Activated naive CD8-positive, alpha-beta T cell treated with anti-CD3 and anti-CD28 coated beads for 36 hours (primary cell): ENCODE measurements at regions not wholly inside any gene's neighbourhood (a gene's known extent, or its start where the extent isn't known, plus 50 kb on each side); places are given as distances from the start of the nearest gene placed in this dataset.

Source experiments
- DNase-seq: peaks from one replicate; pipeline ENCODE4 v3.0.0; 2021
- H3K27ac Mint-ChIP-seq: one replicate; pipeline ENCODE4 v1.8.0; 2022; ENCODE audit warnings: mild to moderate bottlenecking, moderate library complexity, mixed read lengths
- H3K27me3 Mint-ChIP-seq: one replicate; pipeline ENCODE4 v1.8.0; 2022; ENCODE audit warnings: mild to moderate bottlenecking, mixed read lengths
- H3K36me3 Mint-ChIP-seq: one replicate; pipeline ENCODE4 v1.8.0; 2021; ENCODE audit warnings: mild to moderate bottlenecking, mixed read lengths
- H3K4me1 Mint-ChIP-seq: one replicate; pipeline ENCODE4 v1.8.0; 2021; ENCODE audit warnings: mixed read lengths
- H3K4me3 Mint-ChIP-seq: one replicate; pipeline ENCODE4 v1.8.0; 2022; ENCODE audit warnings: mild to moderate bottlenecking, moderate library complexity, mixed read lengths
- H3K9me3 Mint-ChIP-seq: one replicate; pipeline ENCODE4 v1.8.0; 2022; ENCODE audit warnings: mixed read lengths

DNA sequence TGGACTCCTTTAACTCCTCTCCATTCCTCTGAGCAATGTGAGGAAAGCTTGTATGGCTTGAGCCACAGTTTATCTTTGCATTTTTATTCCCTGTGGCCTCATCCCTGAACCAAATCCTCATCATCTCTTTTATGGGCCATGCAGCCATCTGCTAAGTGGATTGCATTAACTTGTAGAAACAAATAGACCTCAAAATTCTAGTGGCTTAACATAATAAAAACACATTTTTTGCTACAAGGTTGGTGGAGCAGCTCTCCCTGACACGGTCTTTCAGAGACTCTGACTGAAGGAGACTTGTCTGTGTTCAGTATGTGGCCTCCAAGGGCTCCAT, 135.3 kb downstream of the RPL22L1 start:
- H3K9me3 Mint-ChIP-seq, result no peaks in the 10 kb centered on the region
- H3K27ac Mint-ChIP-seq, result no peak overlapping the region
- peaks cover 35% of the 10 kb centered on the region for H3K27me3 Mint-ChIP-seq
- no peak overlapping the region for H3K4me3 Mint-ChIP-seq
- no peaks in the 10 kb centered on the region for H3K4me1 Mint-ChIP-seq
- no peak for DNase-seq
- H3K36me3 Mint-ChIP-seq, result no peaks in the 10 kb centered on the region

DNA sequence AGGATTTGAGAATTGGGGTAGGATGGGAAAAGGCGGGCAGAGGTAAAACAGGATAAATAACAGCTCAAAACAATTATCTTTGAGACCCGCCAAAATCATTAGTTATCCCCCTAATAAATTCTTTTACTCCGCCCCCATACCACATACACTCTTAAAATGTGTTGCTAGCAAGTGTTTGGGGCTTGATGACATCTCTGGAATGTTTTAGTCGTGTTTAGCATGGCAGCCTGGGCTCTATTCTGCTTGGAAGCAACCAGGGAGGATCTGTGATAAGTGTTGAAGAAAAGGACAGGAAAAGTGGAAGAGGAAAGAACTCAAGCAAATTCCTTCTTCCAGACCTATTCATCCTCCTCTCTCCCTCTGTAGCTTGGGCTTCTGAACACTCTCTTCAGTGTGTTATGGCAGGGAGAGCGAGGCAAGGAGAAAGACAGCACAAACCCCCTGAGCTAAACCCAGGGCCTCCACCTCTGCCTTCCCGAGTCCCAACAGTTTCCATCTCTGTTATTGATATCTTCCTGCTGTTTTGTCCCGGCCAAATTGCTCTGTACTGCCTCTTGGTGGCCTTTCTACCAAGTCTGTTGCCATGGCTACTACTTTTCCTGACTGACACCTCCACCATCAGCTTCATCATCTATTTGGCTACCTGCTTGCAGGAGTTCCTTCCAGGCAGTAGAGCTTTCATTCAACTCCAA, 135.8 kb downstream of the RPL22L1 start:
- Mint-ChIP-seq H3K4me3 (no peak overlapping the region), H3K4me1 (no peaks in the 10 kb centered on the region), H3K9me3 (no peaks in the 10 kb centered on the region), H3K36me3 (no peaks in the 10 kb centered on the region), H3K27me3 (peaks cover 36% of the 10 kb centered on the region), H3K27ac (no peak overlapping the region)
- DNase-seq, result no peak

DNA sequence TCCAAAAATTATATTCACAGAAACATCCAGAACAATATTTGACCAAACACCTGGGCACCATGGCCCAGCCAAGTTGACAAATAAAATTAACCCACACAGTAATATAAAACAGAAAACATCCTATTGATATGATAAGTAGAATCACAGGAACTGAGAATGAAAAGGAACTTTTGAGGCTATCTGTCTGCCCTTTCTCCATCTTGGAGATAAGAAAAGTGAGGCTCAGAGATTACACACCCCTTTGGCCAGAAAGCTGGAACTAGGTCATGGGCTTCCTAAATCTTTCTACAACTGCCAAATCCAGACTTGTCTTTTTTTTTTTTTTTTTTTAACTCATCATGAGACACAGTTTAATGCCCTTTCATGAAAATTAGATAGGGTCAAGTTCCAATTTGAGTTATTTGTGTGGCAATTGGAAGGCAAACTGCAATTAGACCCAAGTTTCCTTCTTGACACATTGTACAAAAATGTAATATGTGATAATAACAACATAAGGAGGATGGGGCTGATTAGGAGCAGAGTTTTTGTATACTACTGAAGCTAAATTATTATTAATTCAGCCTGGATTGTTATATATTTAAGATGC, 137.2 kb downstream of the RPL22L1 start:
- peaks cover 39% of the 10 kb centered on the region for H3K27me3 Mint-ChIP-seq
- no peak overlapping the region for H3K4me3 Mint-ChIP-seq
- H3K9me3 Mint-ChIP-seq, result no peaks in the 10 kb centered on the region
- H3K27ac Mint-ChIP-seq, result no peak overlapping the region
- H3K4me1 Mint-ChIP-seq, result no peaks in the 10 kb centered on the region
- no peak for DNase-seq
- no peaks in the 10 kb centered on the region for H3K36me3 Mint-ChIP-seq

DNA sequence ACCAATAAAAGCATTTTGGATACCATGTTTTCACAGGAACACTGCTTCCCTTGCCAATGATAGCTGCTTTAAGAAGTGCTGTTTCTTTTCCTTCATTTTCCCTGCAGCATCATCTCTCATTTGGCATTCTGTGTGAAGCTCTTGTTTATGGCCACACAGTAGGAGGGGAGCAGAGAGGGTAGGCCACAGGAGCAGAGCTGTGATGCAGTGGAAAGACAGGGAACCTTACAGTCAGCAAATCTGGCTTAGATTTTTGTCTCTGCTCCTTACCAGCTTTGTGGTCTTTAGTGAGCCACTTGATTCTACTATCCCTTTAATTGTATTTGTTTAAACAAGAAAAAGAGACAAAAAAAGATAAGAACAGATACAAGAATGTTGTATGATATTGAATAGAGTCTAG, 138.7 kb downstream of the RPL22L1 start:
- H3K4me3 Mint-ChIP-seq, result no peak overlapping the region

DNA sequence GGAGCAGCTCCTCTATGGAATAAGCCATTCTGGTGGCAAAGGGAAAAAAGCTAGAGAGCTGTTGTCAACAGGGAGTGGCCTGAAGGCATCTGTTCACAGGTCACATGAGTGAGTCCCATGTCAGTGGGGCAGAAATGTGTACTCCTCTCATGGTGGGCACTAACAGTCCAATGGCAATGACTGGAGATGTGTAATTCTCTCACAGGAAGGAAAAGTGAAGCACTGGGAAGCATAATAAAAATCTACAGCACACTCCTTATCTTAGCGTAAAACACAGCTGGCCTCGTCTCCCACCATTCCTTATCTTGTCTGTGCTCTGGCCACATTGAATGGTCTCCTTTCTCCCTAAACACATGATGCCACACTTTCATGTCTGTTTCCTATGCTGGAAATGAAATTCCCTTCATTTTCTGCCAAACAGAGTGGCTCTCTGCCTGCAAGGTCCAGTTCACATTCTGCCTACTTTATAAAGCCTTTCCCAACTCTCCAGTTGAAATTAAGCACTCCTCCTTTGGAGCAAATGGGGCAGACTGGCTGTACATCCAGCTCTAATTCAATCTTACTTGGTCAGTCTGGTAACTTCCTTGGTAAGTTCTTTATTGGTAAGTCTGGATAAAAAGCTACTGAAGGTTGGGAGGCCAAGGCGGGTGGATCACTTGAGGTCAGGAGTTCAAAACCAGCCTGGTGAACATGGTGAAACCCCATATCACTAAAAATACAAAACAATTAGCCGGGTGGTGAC, 139.8 kb downstream of the RPL22L1 start:
- Mint-ChIP-seq H3K4me1 (no peaks in the 10 kb centered on the region), H3K27ac (no peak overlapping the region), H3K9me3 (no peaks in the 10 kb centered on the region), H3K4me3 (no peak overlapping the region), H3K36me3 (no peaks in the 10 kb centered on the region), H3K27me3 (peaks cover 30% of the 10 kb centered on the region)
- DNase-seq, result no peak

More for the DNA sequence above, 138.7 kb downstream of the RPL22L1 start:
- no peaks in the 10 kb centered on the region for H3K36me3 Mint-ChIP-seq
- H3K27ac Mint-ChIP-seq, result no peak overlapping the region
- H3K27me3 Mint-ChIP-seq, result peaks cover 38% of the 10 kb centered on the region
- H3K4me1 Mint-ChIP-seq, result no peaks in the 10 kb centered on the region
- no peak for DNase-seq
- H3K9me3 Mint-ChIP-seq, result no peaks in the 10 kb centered on the region

DNA sequence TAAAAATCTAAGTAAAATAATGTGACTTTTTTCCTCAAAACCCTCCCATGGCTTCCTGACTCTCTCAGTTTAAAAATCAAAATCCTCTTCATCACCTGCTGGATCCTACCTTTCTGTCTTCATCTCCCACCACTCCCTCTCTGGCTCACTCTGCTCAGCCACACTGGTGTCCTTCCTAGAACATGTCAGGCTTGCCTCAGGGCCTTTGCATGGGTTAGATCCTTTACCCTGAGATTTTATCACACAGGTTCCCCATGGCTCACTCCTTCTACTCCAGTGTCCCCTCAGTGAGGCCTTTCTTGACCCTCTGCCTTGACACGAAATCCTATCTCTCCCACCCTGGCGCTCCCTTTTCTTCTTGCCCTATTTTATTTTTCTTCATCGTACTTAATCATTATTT, 141.8 kb downstream of the RPL22L1 start:
- Mint-ChIP-seq H3K36me3 (no peaks in the 10 kb centered on the region), H3K9me3 (no peaks in the 10 kb centered on the region), H3K27me3 (peaks cover 17% of the 10 kb centered on the region), H3K27ac (no peak overlapping the region), H3K4me1 (no peaks in the 10 kb centered on the region), H3K4me3 (no peak overlapping the region)
- no peak for DNase-seq

DNA sequence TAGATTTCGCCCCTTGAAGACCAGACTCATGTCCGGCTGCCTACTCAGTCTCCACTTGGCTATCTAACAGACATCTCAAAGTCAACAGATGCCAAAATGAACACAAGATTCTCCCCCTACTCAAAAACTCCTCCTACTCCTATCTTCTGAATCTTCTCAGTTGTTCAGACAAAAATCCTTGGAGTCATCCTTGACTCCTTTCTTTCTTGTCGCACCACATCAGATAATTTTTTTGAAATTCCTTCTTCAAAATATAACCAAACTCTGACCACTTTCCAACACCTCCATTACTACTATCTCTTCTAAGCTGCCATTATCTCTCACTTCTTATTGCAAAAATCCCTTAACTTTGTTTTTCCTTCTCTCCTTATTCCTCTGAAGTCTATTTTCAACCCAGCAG, 141.9 kb upstream of the SLC7A14 start:
- no peaks in the 10 kb centered on the region for H3K4me1 Mint-ChIP-seq
- H3K27ac Mint-ChIP-seq, result no peak overlapping the region
- H3K4me3 Mint-ChIP-seq, result no peak overlapping the region
- H3K9me3 Mint-ChIP-seq, result no peaks in the 10 kb centered on the region
- peaks cover 17% of the 10 kb centered on the region for H3K27me3 Mint-ChIP-seq
- no peaks in the 10 kb centered on the region for H3K36me3 Mint-ChIP-seq
- no peak for DNase-seq

DNA sequence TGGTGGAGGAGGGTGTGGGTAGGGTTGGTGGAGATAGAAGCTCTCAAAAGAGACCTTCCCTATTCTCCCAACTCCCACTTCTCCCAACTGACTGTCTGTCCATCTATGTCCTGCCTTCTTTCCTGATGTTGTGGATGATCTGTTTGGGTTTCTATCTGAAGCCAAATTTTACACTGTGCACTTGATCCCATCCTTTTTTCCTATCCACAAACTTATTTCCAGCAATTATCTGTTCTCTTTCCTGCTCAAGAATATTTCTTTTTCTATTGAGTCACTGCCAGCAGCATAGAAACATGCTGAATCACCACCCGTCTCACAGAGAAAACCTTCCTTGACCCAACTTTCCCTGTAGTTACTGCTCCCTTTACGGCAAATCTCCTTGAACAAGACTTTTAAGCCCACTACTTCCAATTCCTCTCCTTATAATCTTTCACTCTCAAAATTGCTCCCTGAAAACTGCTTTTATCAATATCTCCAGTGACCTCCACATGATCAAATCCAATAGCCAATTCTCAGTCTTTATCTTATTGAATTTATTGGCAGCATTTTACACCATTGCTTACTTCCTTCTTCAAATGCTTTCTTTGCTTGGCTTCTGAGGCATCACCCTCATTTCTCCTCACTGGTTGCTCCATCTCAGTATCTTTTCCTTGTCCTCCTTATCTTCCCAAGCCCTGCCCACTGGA, 141.2 kb upstream of the SLC7A14 start:
- Mint-ChIP-seq H3K9me3 (no peaks in the 10 kb centered on the region), H3K4me1 (no peaks in the 10 kb centered on the region), H3K4me3 (no peak overlapping the region), H3K36me3 (no peaks in the 10 kb centered on the region), H3K27ac (no peak overlapping the region), H3K27me3 (peaks cover 14% of the 10 kb centered on the region)
- no peak for DNase-seq

DNA sequence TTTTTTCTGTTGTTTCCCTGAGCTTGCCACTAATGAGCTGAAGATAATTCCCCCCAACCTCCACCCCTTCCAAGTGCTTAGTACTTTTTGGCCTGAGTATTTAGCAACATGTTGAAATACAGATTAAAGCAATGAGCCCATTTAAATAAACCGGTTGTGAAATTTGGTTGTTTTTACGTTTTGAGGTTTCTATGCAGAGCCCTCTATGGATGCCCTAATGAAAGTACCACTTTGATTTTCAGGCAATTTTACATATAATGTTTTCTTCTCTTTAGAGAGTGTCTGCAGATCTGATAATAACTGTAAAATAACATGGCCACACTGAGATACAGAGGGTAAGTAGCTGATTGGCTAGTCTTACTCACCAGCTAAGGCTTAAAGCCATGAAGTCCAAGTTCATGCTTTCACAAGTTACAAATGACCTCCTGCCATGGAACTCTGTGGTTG, 139.4 kb upstream of the SLC7A14 start:
- H3K27me3 Mint-ChIP-seq, result peaks cover 10% of the 10 kb centered on the region
- no peaks in the 10 kb centered on the region for H3K36me3 Mint-ChIP-seq
- no peaks in the 10 kb centered on the region for H3K9me3 Mint-ChIP-seq
- no peaks in the 10 kb centered on the region for H3K4me1 Mint-ChIP-seq
- no peak overlapping the region for H3K27ac Mint-ChIP-seq
- DNase-seq, result no peak
- H3K4me3 Mint-ChIP-seq, result no peak overlapping the region

DNA sequence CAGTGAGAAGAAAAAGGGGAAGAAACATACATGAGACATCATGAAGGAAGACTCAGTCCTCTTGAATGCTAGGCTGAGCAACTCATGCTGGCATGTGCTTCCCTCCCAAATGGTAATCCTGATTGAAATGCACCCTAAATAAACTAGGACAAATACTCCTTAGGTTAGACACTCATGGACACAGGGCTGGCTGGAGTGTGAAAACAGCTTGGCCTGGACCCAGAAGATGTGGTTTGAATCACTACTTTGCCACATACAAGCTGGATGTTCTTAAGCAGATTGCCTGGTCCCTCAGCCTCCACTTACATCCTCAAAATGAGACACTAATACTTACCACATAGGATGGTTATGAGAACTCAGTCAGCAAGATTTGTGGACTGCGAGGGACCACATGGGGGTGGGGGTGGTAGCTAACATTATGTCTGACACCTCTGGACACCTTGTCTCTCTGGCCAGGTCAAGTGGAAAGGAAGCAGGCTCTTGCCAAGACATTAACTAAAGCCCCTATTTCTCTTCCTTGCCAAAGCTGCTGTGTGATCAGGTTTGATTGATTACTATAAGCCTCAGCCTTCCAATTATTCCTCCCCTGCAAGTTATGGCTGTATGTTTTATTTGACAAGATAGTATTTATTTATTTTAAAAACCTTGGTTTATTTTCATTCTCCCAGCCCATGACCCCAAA, 138.9 kb upstream of the SLC7A14 start:
- H3K36me3 Mint-ChIP-seq, result no peaks in the 10 kb centered on the region
- no peaks in the 10 kb centered on the region for H3K9me3 Mint-ChIP-seq
- no peak overlapping the region for H3K4me3 Mint-ChIP-seq
- no peak for DNase-seq
- no peaks in the 10 kb centered on the region for H3K4me1 Mint-ChIP-seq
- H3K27ac Mint-ChIP-seq, result no peak overlapping the region
- peaks cover 12% of the 10 kb centered on the region for H3K27me3 Mint-ChIP-seq

DNA sequence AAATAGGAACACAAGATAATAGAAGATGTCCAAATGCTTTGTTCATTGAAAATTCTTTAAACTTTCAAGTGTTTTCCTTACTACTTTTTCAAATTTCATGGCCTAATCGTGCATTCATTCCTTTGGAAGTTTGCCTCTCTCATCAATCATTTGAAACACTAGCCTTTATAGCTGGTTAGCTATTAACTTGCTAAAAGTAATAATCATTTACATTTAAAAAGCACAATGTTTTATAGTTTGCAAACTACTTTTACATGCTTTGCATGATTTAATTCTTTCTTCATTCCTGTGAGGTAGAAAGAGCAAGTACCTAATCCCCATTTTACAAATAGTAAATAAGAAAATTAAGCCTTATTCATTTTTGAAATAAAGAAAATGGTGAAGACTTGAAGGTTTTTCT, 137.4 kb upstream of the SLC7A14 start:
- Mint-ChIP-seq H3K27me3 (peaks cover 13% of the 10 kb centered on the region), H3K4me3 (no peak overlapping the region), H3K4me1 (no peaks in the 10 kb centered on the region), H3K36me3 (no peaks in the 10 kb centered on the region), H3K27ac (no peak overlapping the region), H3K9me3 (peaks cover 5% of the 10 kb centered on the region)
- no peak for DNase-seq

DNA sequence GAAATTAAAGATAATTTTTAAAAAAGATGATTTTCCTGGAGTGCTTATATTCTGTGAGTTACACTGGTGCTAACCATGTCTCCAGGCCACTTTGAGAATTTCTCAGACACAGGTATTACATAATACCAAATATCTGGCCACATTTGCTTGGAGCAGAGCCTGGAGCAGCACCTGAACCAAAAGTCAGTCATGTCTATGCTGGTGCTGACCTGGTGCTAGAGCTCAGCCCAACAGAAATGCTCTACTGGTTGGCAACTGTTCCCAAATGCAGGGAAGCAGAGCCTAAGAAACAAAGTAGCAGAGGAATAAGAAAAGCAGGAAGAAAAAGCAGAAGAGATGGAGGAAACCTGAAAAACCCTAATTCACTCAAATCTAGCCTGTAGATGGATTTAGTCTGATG, 135.7 kb upstream of the SLC7A14 start:
- no peak for DNase-seq
- H3K27me3 Mint-ChIP-seq, result peaks cover 22% of the 10 kb centered on the region
- H3K4me1 Mint-ChIP-seq, result no peaks in the 10 kb centered on the region
- H3K36me3 Mint-ChIP-seq, result no peaks in the 10 kb centered on the region
- no peak overlapping the region for H3K4me3 Mint-ChIP-seq
- H3K27ac Mint-ChIP-seq, result no peak overlapping the region
- H3K9me3 Mint-ChIP-seq, result peaks cover 5% of the 10 kb centered on the region

DNA sequence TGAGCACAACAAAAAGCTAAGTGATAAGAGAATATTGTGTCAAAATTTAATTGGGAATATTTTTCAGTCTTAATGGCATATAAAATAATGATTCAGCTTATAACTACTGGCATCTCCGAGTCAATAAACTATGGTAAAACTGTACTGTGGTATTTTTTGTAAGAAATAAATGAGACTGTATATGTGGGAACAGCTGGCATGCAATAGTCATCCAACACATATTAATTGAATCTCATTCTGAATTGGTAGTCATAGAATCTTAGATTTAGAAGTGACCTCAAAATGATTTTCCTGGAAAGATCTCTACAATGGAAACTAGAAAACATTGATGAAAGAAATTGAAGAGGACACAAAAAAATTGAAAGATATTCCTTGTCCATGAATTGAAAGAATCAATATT, 133.4 kb upstream of the SLC7A14 start:
- no peak overlapping the region for H3K4me3 Mint-ChIP-seq
- peaks cover 7% of the 10 kb centered on the region for H3K9me3 Mint-ChIP-seq
- no peak for DNase-seq
- peaks cover 38% of the 10 kb centered on the region for H3K27me3 Mint-ChIP-seq
- no peak overlapping the region for H3K27ac Mint-ChIP-seq
- H3K4me1 Mint-ChIP-seq, result no peaks in the 10 kb centered on the region
- no peaks in the 10 kb centered on the region for H3K36me3 Mint-ChIP-seq

DNA sequence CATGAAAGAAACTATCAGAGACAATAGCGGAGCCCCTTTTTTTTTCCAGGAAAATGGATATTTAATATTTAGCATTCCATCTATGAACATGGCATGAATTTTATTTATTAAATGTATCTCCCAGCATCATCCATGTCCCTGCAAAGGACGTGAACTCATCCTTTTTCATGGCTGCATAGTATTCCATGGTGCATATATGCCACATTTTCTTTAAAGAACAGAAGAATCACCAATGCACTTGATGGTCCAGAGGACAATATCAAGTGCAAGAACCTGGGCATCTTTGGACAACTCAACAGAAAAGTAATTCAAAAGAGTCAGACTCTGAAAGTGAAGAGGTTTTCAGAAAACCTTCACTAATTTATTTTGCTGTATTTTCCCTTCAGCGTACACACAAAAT, 133.0 kb upstream of the SLC7A14 start:
- H3K27ac Mint-ChIP-seq, result no peak overlapping the region
- peaks cover 7% of the 10 kb centered on the region for H3K9me3 Mint-ChIP-seq
- DNase-seq, result no peak
- H3K27me3 Mint-ChIP-seq, result peaks cover 38% of the 10 kb centered on the region
- H3K36me3 Mint-ChIP-seq, result no peaks in the 10 kb centered on the region
- H3K4me1 Mint-ChIP-seq, result no peaks in the 10 kb centered on the region
- no peak overlapping the region for H3K4me3 Mint-ChIP-seq
